ENCODE measurements at regions not wholly inside any gene's neighbourhood (a gene's known extent, or its start where the extent isn't known, plus 50 kb on each side); places are given as distances from the start of the nearest gene placed in this dataset.

GRCh38 chr5:152314196-152314829 is 90.8 kb downstream of the NMUR2 start:
- BruUV-seq (replicated peaks), result no TSS peak

GRCh38 chr5:152309926-152310450 is 95.1 kb downstream of the NMUR2 start:
- peaks cover 5% of the 10 kb centered on the region for H3K27me3 Mint-ChIP-seq (ENCODE audit: insufficient read depth, unreplicated experiment)
- no TSS peak for BruUV-seq (replicated peaks)
- DNase-seq (ENCODE audit: unreplicated experiment), result no peak
- POLR2A ChIA-PET, result no interaction called here
- intact Hi-C loops (cut with micrococcal nuclease), result no loop called here
- H3K9me3 Mint-ChIP-seq (ENCODE audit: unreplicated experiment), result peaks cover 6% of the 10 kb centered on the region
- no peaks in the 10 kb centered on the region for H3K4me1 Mint-ChIP-seq (ENCODE audit: insufficient read depth, unreplicated experiment)
- TF ChIP-seq, protein P1, sequence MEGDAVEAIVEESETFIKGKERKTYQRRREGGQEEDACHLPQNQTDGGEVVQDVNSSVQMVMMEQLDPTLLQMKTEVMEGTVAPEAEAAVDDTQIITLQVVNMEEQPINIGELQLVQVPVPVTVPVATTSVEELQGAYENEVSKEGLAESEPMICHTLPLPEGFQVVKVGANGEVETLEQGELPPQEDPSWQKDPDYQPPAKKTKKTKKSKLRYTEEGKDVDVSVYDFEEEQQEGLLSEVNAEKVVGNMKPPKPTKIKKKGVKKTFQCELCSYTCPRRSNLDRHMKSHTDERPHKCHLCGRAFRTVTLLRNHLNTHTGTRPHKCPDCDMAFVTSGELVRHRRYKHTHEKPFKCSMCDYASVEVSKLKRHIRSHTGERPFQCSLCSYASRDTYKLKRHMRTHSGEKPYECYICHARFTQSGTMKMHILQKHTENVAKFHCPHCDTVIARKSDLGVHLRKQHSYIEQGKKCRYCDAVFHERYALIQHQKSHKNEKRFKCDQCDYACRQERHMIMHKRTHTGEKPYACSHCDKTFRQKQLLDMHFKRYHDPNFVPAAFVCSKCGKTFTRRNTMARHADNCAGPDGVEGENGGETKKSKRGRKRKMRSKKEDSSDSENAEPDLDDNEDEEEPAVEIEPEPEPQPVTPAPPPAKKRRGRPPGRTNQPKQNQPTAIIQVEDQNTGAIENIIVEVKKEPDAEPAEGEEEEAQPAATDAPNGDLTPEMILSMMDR (IDR thresholded peaks at IDR 0.05; ENCODE audit: unreplicated experiment), result no peak
- H3K4me3 Mint-ChIP-seq (ENCODE audit: unreplicated experiment), result no peak overlapping the region
- no peak overlapping the region for H3K27ac Mint-ChIP-seq (ENCODE audit: low read depth, unreplicated experiment)
- H3K36me3 Mint-ChIP-seq (ENCODE audit: insufficient read depth, unreplicated experiment), result no peaks in the 10 kb centered on the region
- CTCF ChIA-PET, result interaction anchor here (1.8 kb wide), 1 partner anchor 39 kb away, joined by 8 read pairs; no protein-coding TSS in a partner anchor

More at GRCh38 chr5:152314196-152314829, 90.8 kb downstream of the NMUR2 start:
- no peaks in the 10 kb centered on the region for H3K36me3 Mint-ChIP-seq (ENCODE audit: insufficient read depth, unreplicated experiment)
- no peak overlapping the region for H3K27ac Mint-ChIP-seq (ENCODE audit: low read depth, unreplicated experiment)
- DNase-seq (ENCODE audit: unreplicated experiment), result no peak
- intact Hi-C loops (cut with micrococcal nuclease), result no loop called here
- H3K4me3 Mint-ChIP-seq (ENCODE audit: unreplicated experiment), result no peak overlapping the region
- TF ChIP-seq, protein P1 (IDR thresholded peaks at IDR 0.05; ENCODE audit: unreplicated experiment), result no peak
- peaks cover 12% of the 10 kb centered on the region for H3K27me3 Mint-ChIP-seq (ENCODE audit: insufficient read depth, unreplicated experiment)
- H3K9me3 Mint-ChIP-seq (ENCODE audit: unreplicated experiment), result peaks cover 9% of the 10 kb centered on the region
- CTCF ChIA-PET, result interaction anchor here (0.5 to 1.8 kb wide), 6 partner anchors 9 to 489 kb away, joined by 3 to 4 read pairs (median 4); no protein-coding TSS in a partner anchor
- POLR2A ChIA-PET, result interaction anchor here (0.6 kb wide), 1 partner anchor 132 kb away, joined by 3 read pairs; no protein-coding TSS in a partner anchor
- H3K4me1 Mint-ChIP-seq (ENCODE audit: insufficient read depth, unreplicated experiment), result no peaks in the 10 kb centered on the region

GRCh38 chr5:152306386-152306785 is 98.7 kb downstream of the NMUR2 start:
- Mint-ChIP-seq H3K27me3 (ENCODE audit: insufficient read depth, unreplicated experiment) (no peaks in the 10 kb centered on the region), H3K4me3 (ENCODE audit: unreplicated experiment) (no peak overlapping the region), H3K27ac (ENCODE audit: low read depth, unreplicated experiment) (no peak overlapping the region), H3K4me1 (ENCODE audit: insufficient read depth, unreplicated experiment) (no peaks in the 10 kb centered on the region), H3K9me3 (ENCODE audit: unreplicated experiment) (no peaks in the 10 kb centered on the region), H3K36me3 (ENCODE audit: insufficient read depth, unreplicated experiment) (no peaks in the 10 kb centered on the region)
- intact Hi-C loops (cut with micrococcal nuclease), result no loop called here
- ChIA-PET CTCF (interaction anchor here (0.6 kb wide), 1 partner anchor 43 kb away, joined by 3 read pairs; no protein-coding TSS in a partner anchor), POLR2A (no interaction called here)
- no peak for DNase-seq (ENCODE audit: unreplicated experiment)
- TF ChIP-seq, protein P1 (IDR thresholded peaks at IDR 0.05; ENCODE audit: unreplicated experiment), result no peak
- no TSS peak for BruUV-seq (replicated peaks)

DNA sequence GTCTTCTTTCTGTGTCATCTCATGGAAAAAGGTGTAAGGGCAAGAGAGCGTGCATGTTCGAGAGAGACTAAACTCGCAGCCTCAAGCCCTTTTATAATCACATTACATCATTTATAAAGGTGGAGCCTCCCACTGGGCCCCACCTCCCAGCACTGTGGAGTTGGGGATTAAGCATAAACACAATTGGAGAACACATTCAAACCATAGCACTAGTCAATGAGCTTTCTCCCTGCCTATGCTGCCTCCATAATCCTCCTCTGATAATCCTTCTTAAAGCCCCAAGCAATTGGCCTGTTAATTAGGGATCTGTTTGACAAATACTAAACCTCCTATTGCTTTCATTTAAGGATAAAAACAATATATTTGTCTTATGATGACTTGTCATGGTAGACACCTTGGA is 99.6 kb downstream of the NMUR2 start:
- intact Hi-C loops (cut with micrococcal nuclease), result no loop called here
- H3K27ac Mint-ChIP-seq (ENCODE audit: low read depth, unreplicated experiment), result no peak overlapping the region
- ChIA-PET CTCF (interaction anchor here (0.7 to 1.2 kb wide), 2 partner anchors 9 to 163 kb away, joined by 3 read pairs; no protein-coding TSS in a partner anchor), POLR2A (no interaction called here)
- BruUV-seq (replicated peaks), result no TSS peak
- H3K27me3 Mint-ChIP-seq (ENCODE audit: insufficient read depth, unreplicated experiment), result no peaks in the 10 kb centered on the region
- H3K36me3 Mint-ChIP-seq (ENCODE audit: insufficient read depth, unreplicated experiment), result no peaks in the 10 kb centered on the region
- H3K4me3 Mint-ChIP-seq (ENCODE audit: unreplicated experiment), result no peak overlapping the region
- H3K9me3 Mint-ChIP-seq (ENCODE audit: unreplicated experiment), result no peaks in the 10 kb centered on the region
- TF ChIP-seq, protein P1 (IDR thresholded peaks at IDR 0.05; ENCODE audit: unreplicated experiment), result no peak
- no peaks in the 10 kb centered on the region for H3K4me1 Mint-ChIP-seq (ENCODE audit: insufficient read depth, unreplicated experiment)
- no peak for DNase-seq (ENCODE audit: unreplicated experiment)

All from MCF 10A (cell line).